Lower leg skin (tissue), 4 donors: ENCODE measurements at regions not wholly inside any gene's neighbourhood (a gene's known extent, or its start where the extent isn't known, plus 50 kb on each side); places are given as distances from the start of the nearest gene placed in this dataset.

ENCODE experiments used
- DNase-seq, 2 donors: peaks; one replicate each; pipeline ENCODE4 v3.0.0-alpha.2; 2019; ENCODE audit warnings: low spot score in 2 of 2
- H3K4me3 ChIP-seq: fragments of 200-600 bp; sonication (generic); 2 replicates; pipeline ENCODE4 v1.5.1; 2017; ENCODE audit warnings: mild to moderate bottlenecking, low read depth; ENCODE audit not compliant: poor library complexity, severe bottlenecking
- POLR2A ChIP-seq, 2 donors: fragments of 450-650 bp; IDR thresholded peaks; one replicate each; pipeline ENCODE4 v1.6.1; 2016 to 2017; ENCODE audit warnings: antibody characterized with exemption in 2 of 2, mild to moderate bottlenecking in 1 of 2, moderate library complexity in 1 of 2
- WGBS, 2 donors: methylation state at CpG; one replicate each; pipeline ENCODE4 v1.1.5; 2018; 5-methylcytosine and 5-hydroxymethylcytosine counted together
- intact Hi-C: fragments of 100-400 bp; cut with DNase I; formaldehyde crosslinking; loops from one replicate; pipeline ENCODE4 v1.15.0; 2023; ENCODE audit warnings: low total_unique reads
- TF ChIP-seq, protein P1 (sequence below), 3 donors: fragments of 450-650 bp; IDR thresholded peaks; one replicate each; pipeline ENCODE4 v1.5.1; 2016; ENCODE audit warnings: antibody characterized with exemption in 3 of 3, mild to moderate bottlenecking in 3 of 3, moderate library complexity in 2 of 3

DNA sequence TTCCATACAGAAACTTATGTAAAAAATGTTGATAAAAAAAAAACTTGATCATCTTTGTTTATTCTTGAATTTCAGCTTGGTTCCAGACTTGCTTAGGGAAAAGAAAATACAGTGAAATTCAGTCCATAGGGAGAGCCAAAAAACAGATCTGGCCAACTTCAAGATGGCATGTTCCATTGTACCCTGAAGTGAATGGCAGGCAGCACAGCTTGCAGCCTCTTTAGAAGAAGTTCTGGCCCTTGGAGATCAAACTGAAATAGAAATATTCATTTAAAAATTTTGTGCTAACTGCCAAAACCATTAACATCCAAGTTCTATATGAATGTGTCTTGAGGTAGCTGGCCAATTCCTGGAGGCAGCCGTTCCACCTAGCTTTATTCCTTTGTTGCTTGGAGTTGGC is 448.4 kb downstream of the EPM2A start:
- DNase-seq = no peak
- TF ChIP-seq POLR2A (IDR thresholded peaks at IDR 0.05) = no peak
- TF ChIP-seq, protein P1, sequence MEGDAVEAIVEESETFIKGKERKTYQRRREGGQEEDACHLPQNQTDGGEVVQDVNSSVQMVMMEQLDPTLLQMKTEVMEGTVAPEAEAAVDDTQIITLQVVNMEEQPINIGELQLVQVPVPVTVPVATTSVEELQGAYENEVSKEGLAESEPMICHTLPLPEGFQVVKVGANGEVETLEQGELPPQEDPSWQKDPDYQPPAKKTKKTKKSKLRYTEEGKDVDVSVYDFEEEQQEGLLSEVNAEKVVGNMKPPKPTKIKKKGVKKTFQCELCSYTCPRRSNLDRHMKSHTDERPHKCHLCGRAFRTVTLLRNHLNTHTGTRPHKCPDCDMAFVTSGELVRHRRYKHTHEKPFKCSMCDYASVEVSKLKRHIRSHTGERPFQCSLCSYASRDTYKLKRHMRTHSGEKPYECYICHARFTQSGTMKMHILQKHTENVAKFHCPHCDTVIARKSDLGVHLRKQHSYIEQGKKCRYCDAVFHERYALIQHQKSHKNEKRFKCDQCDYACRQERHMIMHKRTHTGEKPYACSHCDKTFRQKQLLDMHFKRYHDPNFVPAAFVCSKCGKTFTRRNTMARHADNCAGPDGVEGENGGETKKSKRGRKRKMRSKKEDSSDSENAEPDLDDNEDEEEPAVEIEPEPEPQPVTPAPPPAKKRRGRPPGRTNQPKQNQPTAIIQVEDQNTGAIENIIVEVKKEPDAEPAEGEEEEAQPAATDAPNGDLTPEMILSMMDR (IDR thresholded peaks at IDR 0.05) = no peak
- WGBS, 2 donors = 53 to 70% methylated on average over 1 of the region's 1 CpG
- H3K4me3 ChIP-seq = no peak overlapping the region
- intact Hi-C loops = no loop called here

DNA sequence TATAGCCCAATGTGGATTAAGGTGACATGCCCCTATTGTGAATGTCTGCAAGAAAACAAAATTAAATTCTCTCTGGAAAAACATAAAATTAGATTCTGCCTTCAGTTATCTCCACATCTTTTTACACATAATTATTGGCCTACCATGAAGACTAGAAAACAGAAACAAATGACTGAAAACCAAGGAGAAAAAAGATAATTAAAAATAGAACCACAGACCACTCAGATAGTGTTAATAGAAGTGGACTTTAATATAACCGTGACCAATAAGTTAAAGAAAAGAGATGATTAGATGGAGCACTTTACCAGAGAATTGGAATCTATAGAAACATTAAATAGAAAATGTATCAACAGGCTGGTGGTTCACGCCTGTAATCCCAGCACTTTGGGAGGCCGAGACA is 445.7 kb downstream of the EPM2A start:
- intact Hi-C loops = no loop called here
- WGBS, 2 donors = 93 to 95% methylated on average over 3 of the region's 3 CpGs
- TF ChIP-seq, protein P1 (IDR thresholded peaks at IDR 0.05) = no peak
- TF ChIP-seq POLR2A (IDR thresholded peaks at IDR 0.05) = no peak
- no peak for DNase-seq
- H3K4me3 ChIP-seq = no peak overlapping the region

DNA sequence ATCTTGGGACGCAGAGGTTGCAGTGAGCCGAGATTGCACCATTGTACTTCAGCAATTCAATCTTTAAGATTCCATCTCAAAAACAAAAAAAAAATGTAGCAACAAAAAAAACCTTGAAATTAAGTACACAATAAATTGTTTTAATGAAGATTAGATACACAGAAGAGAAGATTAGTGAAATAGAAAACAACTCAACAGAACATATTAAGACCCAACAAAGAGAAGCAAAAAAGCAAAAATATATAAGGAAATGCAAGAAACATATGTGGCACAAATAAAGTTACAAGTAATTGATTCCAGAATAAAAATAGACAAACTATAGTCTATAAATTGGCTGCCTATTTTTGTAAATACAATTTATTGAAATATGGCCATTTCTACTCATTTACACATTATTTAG is 445.2 kb downstream of the EPM2A start:
- intact Hi-C loops = no loop called here
- TF ChIP-seq POLR2A (IDR thresholded peaks at IDR 0.05) = no peak
- TF ChIP-seq, protein P1 (IDR thresholded peaks at IDR 0.05) = no peak
- WGBS, 2 donors = 93 to 95% methylated on average over 2 of the region's 2 CpGs
- no peak overlapping the region for H3K4me3 ChIP-seq
- DNase-seq = no peak

DNA sequence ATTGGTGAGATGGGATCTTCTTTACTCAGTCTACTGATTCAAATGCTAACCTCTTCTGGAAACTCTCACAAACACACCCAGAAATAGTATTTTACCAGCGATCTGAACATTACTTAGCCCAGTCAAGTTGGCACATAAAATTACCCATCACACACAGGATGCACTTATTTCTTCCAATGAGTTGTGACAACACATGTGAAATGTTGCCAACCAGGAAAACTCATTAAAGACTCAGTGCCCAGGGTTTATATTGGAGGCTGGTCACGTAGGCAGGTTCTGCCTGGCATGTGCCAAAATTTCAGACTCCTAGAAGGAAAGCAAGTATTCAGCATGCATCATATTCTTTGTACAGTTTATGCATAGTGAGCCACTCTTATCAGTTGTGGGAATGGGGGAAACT is 443.3 kb downstream of the EPM2A start:
- no peak overlapping the region for H3K4me3 ChIP-seq
- DNase-seq = no peak
- TF ChIP-seq POLR2A (IDR thresholded peaks at IDR 0.05) = no peak
- TF ChIP-seq, protein P1 (IDR thresholded peaks at IDR 0.05) = no peak
- 44 to 62% methylated on average over 2 of the region's 2 CpGs for WGBS, 2 donors
- intact Hi-C loops = no loop called here

DNA sequence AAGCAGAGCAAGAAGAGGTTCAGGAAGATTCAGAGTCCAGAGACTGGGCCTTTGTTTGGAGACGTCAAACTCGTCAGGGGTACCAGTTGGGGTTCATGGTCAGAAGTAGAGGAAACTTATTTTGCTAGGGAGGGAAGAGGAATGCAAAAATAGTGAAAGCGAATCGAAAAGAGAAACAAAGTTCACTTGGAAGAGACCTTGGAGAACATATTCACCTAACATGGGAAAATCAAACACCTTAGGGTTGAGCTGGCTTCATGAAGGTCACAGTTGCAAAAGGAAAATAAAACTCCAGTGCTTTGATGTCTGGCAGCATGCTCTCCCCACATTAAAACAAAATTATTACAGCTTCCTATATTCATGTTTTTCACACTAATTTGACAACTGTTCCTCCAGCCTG is 440.4 kb downstream of the EPM2A start:
- 92 to 97% methylated on average over 4 of the region's 4 CpGs for WGBS, 2 donors
- intact Hi-C loops = no loop called here
- TF ChIP-seq, protein P1 (IDR thresholded peaks at IDR 0.05) = no peak
- TF ChIP-seq POLR2A (IDR thresholded peaks at IDR 0.05) = no peak
- no peak for DNase-seq
- H3K4me3 ChIP-seq = no peak overlapping the region

DNA sequence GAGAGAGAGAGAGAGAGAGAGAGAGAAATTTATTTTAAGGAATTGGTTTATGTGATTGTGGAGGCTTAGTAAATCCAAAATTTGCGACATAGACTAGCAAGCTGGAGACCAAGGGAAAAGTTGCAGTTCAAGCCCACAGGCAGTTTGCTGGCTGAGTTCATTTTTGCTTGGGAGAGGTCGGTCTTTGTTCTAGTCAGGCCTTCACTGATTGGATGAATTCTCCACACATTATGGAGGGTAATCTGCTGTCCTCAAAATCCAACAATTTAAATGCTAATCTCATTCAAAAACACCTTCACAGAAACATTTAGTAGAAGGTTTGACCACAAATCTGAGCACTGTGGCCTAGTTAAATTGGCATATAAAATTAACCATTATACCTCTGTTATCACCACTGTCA is 439.6 kb downstream of the EPM2A start:
- WGBS, 2 donors = 82 to 89% methylated on average over 2 of the region's 2 CpGs
- TF ChIP-seq POLR2A (IDR thresholded peaks at IDR 0.05) = no peak
- TF ChIP-seq, protein P1 (IDR thresholded peaks at IDR 0.05) = no peak
- DNase-seq = no peak
- intact Hi-C loops = no loop called here
- no peak overlapping the region for H3K4me3 ChIP-seq
